DMS53 treated with DMSO at 0.1 percent for 48 hours (cell line): ENCODE measurements at regions not wholly inside any gene's neighbourhood (a gene's known extent, or its start where the extent isn't known, plus 50 kb on each side); places are given as distances from the start of the nearest gene placed in this dataset.

Experiments used
- DNase-seq: peaks from one replicate; lab custom pipeline; 2025; ENCODE audit not compliant: unreplicated experiment; lab: John Stamatoyannopoulos, UW

DNA sequence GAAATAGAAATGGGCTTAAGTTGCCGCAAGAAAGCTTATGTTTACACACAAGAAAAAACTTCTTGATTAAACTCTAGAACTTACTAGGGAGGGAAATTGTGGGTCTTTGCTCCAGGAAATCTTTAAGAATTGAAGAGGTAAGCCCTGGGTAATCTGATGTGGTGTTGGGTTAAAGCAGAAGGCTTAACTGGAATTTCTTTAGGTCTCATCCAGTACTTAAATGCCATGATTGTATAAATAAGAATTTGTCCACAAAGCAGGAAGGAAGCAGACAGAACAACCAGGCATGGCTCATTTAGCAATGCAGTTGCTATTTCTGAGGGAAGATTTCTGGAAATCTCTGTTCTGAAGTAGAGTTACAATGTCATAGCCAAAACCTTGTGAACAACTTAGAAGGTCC lies 360.4 kb downstream of the KLF5 start:
- no peak for DNase-seq

DNA sequence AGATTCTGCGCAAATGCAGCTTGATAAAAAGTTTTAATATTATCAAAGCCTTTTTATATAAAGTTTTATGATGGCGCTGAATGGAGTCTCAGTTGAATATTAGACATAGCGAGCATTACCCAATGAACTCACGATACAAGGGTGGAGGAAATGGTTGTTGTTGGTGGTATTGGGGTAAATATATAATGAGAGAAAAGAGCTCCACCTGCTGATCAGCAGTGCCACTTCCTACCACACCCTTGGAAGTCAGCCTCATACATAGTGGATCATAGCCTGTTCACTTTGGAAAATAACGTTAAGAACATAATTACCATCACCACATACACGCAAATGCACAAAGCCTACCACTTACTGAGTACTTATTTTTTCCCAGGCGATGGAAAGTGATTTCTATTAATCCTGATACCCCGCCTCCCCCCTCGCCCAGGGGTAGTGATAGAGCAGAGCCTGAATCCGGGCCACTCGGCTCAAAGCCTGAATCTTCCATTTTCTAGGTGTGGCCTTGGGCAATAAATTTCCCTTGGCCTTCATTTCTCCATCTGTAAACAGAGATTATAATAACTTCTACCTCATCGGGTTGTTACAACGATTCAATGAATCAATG lies 358.3 kb downstream of the KLF5 start:
- DNase-seq = no peak

DNA sequence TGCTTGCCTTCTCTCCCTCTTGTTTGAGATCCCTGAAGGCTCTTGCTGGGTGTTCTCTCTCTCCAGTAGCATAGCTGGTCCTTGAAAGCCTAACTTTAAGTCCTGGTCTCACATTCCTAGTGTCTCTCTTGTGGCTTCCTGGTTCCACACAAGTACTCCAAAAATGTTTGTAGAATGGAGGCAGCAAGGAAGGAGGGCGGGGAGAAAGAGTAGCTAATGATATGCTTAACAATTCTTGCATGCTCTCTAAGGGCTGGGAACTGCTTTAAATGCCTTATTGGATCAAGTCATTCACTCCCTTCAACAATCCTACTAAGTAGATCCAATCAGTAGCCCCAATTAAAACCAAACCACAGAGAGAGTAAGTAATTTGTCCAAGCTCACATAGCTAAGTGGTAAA lies 357.3 kb downstream of the KLF5 start:
- DNase-seq = no peak

DNA sequence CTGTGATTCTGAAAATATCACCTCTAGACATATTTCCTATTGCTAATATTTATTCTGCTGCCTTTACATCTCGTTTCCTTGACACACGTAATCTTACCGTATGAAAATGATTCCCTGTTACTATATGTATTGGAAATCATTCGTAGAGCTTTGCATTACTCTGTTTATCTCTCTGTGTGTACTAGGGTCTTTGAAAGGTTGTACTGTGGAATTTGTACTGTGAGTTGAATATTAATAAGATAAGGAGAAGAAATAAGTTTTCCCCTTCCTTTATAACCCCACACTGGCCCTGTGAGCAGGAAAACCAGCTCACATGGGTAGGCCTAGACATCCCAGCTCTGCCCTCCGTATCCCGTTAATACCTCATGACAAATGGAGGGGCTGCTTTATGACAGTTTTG lies 354.9 kb downstream of the KLF5 start:
- no peak for DNase-seq

DNA sequence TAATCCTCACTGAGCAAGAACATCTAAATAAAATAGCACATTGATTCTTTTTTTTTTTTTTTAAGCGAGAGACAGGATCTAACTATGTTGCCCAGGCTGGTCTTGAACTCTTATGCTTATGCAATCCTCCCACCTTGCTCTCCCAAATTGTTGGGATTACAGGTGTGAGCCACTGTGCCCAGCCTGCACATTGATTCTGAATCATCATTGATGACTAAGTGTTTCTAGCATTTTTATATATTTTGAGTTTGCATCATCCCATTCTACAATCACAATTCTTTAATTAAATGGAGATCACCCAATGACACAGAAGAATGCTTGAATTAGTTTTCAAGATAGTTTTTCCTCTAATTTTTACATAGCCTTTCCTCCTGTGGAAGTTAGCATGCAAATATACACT lies 354.1 kb downstream of the KLF5 start:
- DNase-seq = no peak

DNA sequence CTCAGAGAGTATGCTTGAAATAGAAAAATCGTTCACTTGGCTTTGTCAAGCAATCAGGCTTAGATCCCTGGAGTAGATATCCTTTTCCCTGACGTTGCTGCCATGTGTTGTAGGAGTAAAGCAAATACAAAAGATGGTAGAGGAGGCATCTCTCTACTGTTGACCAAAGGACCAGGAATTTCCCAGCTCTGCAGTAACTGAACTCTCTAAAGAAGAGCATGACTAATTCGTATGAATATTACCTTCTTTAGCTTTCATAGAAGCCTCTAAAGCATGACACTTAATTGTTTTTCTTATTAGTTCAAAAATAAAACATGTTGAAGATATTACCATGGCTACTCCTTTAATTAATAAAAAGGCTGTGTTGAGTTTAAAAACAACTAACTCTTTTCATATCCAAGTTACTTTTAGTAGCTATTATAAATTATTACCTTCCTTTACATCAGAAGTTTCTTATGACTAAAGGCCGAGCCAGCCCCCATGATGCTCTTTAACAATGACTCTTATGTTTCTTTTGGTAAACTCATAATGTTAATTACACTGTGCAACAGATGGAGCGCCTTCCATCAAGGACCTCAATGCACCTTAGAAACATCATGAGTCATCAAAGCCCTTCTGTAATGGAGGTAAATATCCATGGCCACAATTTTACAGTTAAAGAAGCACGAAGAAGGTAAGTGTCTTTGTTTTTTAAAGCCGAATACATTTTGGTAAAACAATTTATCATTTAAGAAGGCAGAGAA lies 352.4 kb downstream of the KLF5 start:
- DNase-seq = no peak

DNA sequence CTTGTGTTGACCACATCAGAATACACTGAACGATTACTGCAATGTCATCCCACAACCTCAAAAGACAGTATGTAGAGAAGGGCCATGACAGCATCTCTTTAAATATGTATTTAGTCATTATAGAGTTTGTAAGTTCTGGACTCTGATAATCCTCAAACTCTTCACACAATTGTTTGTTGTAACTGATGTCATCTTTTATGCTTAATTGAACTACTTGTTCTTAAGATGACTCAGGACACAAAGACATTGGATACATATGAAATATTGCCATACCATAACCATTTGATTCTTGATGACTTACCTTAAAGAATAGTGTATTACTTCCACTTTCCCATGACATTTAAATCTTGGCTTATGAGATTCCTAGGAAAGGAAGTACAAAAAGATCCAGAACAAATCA lies 347.6 kb downstream of the KLF5 start:
- no peak for DNase-seq

DNA sequence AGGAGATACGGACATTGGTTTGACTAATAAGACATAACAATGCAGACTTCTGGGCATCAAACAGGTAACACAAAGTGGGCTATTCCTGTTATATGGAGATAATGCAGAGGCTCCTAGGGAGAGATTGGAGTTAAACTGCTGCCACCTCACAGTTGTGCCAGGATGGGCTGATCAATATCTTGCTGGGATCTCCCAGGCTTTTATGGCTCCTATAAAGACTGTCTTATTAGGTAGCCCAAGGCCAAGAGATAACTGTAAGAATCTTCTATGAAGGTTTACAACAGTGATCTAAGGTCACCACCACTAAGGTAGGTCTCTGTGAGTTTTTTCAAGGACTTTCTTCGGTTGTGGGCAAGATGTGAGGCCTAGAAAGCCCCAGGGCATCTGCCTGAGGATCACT lies 345.8 kb downstream of the KLF5 start:
- no peak for DNase-seq

DNA sequence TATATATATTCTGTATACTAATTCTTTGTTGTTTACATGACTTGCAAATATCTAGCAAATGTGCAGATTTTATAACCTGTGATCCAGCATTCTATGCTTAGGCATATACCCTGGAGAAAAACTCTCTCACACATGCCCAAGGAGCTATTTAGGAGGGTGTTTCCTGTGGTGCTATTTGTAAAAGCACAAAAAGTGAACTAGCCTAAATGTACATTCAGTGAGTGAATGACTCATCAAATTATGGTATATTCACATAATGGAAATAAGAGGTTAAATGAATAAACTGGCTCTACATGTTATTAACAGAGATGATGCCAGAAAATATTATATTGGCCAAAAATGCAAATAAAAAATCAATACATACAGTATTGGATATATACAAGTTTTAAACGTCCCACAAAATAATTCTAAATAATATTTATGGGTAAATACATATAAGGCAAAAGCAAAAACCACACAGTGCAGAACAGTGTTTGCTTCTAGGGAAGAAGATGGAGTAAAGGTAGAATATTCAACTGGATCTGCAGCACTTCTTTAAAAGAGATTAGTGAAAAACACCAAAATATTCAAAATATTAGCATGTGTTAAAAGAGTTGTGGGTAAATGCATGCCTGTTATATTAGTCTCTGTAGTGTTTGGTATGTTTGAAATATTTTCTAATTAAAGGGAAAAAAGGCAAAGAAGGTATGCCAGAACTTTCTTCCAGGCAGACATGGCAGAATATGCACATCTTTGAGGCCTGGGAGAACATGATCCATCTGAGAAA lies 344.7 kb downstream of the KLF5 start:
- DNase-seq = no peak

DNA sequence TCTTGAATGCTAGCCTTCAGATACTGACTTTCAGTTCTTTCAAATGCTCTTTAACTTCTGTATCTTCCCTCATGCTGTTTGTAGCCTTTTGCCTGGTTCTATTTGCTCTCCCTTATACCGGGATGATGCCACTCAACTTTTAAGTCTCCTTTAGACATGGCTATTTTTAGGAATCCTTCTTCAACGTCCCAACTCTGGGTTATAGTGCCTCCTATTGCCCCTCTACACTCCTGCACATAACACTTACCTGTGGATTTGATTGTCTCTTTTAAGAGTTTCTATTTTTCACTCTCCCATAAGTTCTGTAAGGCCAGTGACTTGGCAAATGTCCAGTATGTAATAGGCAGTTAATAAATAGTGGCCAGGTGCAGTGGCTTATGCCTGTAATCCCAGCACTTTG lies 343.0 kb downstream of the KLF5 start:
- DNase-seq = no peak

DNA sequence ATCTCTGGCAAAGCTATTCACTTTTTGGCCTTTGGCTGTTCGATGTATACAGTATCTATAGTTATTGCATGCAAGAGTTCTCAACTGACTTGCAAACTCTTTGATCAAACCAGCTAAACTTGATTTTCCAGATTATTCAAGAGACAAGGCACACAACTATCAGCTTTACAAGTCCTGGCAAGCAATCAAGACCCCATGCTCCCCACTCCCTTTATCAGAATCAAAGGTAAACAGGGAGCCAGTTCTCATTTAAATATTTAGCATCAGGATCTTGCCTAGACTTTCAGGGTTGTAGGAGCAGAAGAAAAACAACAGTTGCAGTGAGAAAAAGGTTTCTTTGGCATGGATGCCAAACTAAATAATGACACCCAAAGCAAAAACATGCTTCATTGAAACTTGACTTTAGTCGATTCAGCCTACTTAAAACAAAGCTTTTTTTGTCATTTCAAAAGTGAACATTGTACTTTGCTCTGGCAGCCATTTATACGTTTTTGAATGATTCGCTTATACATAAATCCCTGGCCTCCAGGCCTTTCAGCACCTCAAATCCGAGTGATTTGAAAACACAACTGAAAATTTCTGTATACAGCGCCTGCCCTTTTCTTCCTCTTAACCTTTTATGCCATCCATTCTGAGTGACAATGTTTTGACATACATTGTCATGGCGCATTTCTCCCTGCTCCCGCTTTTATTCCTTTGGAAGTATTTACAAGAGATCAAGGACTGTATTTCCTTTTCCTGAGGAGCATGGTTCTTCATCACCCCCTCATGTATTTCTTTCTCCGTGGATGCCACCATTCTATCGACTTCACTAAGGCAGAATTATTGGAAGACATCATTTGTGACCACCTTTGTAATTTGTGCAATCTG lies 340.8 kb downstream of the KLF5 start:
- DNase-seq = no peak

DNA sequence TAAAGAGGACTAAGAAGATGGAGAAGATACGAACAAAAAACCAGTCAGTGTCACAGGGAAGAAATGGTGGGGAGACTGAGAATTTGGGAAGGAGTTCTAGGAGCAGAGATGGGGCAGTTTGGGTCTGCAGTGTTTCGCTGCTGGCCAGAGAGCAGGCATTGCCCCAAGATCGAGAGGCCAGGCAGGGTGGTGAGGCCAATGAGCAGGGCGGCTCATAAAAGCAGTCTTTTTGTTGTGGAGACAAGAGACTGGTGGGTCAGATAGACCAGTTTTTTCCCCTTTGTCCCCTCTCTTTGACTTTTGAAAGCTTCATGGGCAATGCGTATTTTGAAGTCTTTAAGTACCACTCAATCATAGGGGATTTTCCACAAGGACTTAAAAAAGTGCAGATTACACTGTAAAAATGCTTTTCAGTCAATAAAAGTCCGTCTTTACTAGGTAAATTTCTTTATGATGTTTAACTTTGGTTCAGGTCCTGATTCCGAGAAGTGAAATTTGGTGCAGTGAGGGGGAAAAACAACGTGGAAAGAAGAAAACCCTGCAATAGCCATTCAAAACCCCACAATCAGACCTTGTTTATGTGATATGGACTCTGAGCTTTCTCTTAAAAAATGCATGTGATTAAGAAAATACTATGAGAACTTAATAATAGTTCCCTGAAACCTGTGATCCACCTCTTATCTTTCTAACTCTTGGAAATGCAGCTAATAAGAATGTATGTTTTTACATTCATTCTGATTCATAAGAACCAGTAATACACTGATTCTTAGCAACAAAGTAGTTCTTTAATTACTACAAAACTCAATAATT lies 338.9 kb downstream of the KLF5 start:
- DNase-seq = no peak

DNA sequence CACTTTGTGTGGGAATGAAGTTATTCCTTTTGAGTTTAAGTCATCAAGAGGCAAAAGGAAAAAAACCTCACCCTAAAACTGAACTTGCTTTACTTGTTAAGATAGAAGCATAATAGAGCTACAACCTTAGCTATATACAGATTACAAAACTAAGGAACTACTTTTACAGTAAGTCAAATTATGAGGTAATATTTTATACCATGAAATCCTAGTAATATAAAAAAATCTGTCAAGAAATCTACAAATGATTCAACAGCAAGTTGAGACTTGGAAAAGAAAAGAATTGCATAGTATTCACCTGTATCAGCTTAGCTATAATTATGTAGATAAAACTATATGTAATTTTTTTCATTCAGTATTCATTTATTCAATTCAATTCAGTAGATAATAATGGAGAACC lies 335.3 kb downstream of the KLF5 start:
- DNase-seq = no peak

DNA sequence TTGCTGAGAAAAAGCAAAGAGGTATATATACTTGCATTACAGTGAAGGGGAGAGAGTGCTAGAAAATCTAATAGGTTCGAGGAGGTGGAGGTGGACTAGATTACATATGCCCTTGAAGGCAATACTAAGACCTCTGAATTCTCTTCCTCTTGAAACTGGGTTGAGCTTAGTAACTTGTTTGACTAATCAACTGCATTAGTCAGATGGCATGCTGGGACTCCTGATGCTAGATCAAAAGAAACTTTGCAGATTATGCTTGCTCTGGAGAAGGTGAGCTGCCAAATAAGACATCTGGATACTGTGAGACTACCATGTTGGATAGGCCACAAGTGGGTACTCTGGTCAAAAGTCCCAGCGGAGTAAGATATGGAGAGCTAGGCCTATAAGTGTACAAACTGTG lies 331.3 kb downstream of the KLF5 start:
- no peak for DNase-seq

DNA sequence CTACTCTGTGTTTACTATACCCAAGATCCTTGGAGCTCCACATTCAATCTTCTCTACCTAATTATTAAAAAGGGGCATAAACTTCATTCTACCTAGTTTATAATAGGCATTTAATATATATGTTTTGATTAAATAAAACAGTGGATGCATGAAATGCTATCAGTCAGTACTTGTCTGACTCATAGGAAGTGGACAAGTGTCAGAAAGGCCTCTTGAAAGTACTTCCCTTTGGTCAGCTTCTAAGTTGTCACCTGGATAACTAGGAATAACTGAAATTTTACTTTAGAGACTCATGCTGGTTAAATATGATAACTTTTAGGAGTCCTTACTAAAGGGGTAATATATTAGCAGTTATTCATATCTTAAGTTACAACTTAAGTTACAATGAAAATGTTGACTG lies 329.8 kb downstream of the KLF5 start:
- no peak for DNase-seq

DNA sequence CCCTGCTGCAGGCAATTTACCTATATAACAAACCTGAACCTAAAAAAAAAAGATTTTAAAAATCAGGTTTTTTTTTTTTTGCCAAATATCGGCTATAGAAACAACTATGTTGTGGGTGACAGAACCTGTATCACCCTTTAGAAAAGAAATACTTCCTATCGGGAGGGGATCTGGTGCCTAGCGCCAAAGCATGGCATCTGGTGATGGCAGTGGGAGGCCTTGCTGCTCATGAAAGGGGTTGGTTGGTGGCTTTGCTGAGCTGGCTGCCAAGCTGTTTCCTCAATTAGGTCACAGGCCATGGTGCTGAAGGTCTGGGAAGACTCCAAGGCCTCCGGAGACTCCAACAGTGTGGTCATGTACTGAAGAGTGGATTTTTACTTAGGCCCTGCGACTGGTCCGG lies 328.5 kb downstream of the KLF5 start:
- no peak for DNase-seq

DNA sequence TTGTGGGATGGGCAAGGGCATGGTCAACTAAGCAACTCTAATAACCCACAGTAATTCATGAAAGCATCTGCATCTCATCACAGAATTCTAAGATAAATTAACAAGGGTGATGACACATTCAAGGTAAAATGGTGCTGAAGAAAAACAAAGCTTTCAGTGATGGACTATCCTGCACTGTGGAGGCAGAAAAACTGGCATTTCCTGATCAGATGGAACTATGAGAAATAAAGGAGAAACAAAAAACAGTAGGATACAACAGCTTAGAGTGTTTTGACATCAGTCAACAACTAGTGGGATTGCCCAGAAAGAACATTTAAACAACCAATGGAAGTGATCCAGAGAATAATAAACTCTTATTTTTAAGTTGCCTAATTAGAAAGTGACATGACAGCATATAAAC lies 327.0 kb downstream of the KLF5 start:
- DNase-seq = no peak

DNA sequence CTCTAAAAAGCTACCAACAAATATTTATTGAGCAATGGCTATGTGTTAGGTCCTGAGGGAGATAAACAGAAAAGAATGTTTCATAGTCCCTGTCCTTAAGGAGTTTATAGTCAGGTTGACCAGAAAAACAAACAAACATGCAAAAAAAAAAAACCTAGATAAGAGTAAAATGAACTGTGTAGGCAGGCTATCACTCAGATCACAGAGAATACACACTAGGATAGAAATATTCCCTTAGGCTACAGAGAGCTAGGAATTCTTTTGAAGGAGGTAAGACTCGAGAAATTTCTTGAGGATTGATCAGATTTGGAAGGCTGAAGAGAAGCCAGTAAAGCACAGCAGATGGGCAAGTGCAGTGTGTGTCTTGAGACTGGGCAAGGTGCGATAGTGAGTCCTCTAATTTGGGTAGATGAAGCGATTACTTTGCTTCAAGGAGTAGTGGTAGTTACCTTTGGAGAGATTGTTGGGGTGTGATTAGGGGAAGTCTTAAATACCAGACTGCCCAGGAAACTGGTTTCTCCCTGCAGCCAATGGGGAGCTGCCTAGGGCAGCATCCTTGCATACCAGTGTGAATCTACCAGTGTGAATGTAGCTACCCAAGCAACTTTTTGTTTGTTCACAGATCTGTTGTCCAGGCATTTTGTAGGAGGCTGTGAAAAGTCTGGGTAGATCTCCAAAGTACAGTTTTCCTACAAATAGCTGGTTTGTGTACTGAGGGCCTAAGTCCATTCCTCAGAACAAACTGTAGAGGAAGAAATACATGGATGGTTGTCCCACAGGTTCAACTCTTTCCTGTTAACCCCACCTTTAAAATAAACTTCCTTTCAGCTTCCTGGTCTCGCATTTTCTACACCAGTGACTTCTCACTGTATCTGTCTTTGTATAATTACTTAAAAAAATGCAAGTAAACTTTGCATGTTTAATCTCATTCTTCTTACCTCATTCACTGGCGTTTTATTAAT lies 314.1 kb downstream of the KLF5 start:
- DNase-seq = no peak

DNA sequence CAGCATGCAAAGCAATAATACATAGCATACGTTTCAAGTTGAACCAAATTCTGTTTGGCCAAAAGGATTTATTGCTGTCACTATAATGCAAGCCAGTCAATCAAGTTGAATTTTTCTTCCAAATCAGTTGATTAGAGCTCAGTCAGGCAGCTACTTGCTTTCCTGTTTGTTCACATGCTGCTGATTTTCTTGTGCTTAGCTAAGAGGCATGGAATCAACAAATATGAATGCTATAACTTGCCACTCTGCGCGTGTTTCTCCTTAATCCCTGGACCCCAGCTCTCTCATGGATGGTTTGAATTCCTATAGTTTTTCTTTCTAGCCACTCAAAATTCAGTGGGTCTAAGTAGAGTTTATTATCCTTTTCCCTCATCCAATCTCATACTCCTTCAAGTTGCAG lies 311.3 kb downstream of the KLF5 start:
- DNase-seq = no peak
